Transverse colon (tissue), 3 donors: ENCODE measurements at regions not wholly inside any gene's neighbourhood (a gene's known extent, or its start where the extent isn't known, plus 50 kb on each side); places are given as distances from the start of the nearest gene placed in this dataset.

Experiments
- POLR2A ChIP-seq: fragments of 450-650 bp; IDR thresholded peaks from one replicate; pipeline ENCODE4 v1.6.1; 2016; ENCODE audit warnings: antibody characterized with exemption, mild to moderate bottlenecking, moderate library complexity
- TF ChIP-seq, protein P1 (sequence below), 5 experiments: fragments of 200-600 bp in 3 of 5; fragments of 450-650 bp in 2 of 5; sonication (generic) in 3 of 5; IDR thresholded peaks; 1 replicate in 2 of 5; 2 replicates in 3 of 5; pipeline ENCODE4 v1.5.1; 2016 to 2017; ENCODE audit warnings: antibody characterized with exemption in 5 of 5, inconsistent platforms in 3 of 5, mild to moderate bottlenecking in 2 of 5, moderate library complexity in 1 of 5

GRCh38 chr20:4601630-4602296 lies 84.5 kb upstream of the PRNP start:
- TF ChIP-seq POLR2A: no peak
- TF ChIP-seq, protein P1, sequence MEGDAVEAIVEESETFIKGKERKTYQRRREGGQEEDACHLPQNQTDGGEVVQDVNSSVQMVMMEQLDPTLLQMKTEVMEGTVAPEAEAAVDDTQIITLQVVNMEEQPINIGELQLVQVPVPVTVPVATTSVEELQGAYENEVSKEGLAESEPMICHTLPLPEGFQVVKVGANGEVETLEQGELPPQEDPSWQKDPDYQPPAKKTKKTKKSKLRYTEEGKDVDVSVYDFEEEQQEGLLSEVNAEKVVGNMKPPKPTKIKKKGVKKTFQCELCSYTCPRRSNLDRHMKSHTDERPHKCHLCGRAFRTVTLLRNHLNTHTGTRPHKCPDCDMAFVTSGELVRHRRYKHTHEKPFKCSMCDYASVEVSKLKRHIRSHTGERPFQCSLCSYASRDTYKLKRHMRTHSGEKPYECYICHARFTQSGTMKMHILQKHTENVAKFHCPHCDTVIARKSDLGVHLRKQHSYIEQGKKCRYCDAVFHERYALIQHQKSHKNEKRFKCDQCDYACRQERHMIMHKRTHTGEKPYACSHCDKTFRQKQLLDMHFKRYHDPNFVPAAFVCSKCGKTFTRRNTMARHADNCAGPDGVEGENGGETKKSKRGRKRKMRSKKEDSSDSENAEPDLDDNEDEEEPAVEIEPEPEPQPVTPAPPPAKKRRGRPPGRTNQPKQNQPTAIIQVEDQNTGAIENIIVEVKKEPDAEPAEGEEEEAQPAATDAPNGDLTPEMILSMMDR (IDR thresholded peaks at IDR 0.05): no peak
